PC-9 (cell line): ENCODE measurements at regions not wholly inside any gene's neighbourhood (a gene's known extent, or its start where the extent isn't known, plus 50 kb on each side); places are given as distances from the start of the nearest gene placed in this dataset.

Experiments
- EZH2 ChIP-seq: fragments of 200-600 bp; sonication (generic); IDR thresholded peaks from 2 replicates; pipeline ENCODE4 v1.8.0; 2017; ENCODE audit warnings: antibody characterized with exemption, low read depth
- TF ChIP-seq, protein P1 (sequence below): fragments of 200-600 bp; sonication (generic); conservative IDR thresholded peaks from 2 replicates; pipeline ENCODE4 v1.6.1; 2017; ENCODE audit warnings: mixed run types, antibody characterized with exemption, mild to moderate bottlenecking, moderate library complexity

DNA sequence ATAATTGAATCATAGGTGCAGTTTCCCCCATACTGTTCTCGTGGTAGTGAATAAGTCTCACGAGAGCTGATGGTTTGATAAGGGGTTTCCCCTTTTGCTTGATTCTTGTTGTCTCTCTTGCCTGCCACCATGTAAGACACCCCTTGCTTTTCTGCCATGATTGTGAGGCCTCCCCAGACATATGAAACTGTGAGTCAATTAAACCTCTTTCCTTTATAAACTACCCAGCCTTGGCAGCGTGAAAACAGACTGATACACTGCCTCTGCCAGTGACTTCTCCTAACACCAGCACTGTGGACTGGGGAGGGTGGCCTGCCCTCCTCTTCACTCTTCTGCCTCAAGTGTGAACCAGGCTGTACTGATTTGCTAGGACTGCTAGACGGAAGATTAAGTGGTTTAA, 108.6 kb downstream of the RAB11FIP2 start:
- TF ChIP-seq, protein P1, sequence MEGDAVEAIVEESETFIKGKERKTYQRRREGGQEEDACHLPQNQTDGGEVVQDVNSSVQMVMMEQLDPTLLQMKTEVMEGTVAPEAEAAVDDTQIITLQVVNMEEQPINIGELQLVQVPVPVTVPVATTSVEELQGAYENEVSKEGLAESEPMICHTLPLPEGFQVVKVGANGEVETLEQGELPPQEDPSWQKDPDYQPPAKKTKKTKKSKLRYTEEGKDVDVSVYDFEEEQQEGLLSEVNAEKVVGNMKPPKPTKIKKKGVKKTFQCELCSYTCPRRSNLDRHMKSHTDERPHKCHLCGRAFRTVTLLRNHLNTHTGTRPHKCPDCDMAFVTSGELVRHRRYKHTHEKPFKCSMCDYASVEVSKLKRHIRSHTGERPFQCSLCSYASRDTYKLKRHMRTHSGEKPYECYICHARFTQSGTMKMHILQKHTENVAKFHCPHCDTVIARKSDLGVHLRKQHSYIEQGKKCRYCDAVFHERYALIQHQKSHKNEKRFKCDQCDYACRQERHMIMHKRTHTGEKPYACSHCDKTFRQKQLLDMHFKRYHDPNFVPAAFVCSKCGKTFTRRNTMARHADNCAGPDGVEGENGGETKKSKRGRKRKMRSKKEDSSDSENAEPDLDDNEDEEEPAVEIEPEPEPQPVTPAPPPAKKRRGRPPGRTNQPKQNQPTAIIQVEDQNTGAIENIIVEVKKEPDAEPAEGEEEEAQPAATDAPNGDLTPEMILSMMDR, result no peak
- no peak for TF ChIP-seq EZH2
